Neural progenitor cell (in vitro differentiated cells): ENCODE measurements at regions not wholly inside any gene's neighbourhood (a gene's known extent, or its start where the extent isn't known, plus 50 kb on each side); places are given as distances from the start of the nearest gene placed in this dataset.

ENCODE experiments used
- DNase-seq: peaks from one replicate; pipeline ENCODE4 v3.0.0-alpha.2; 2016; ENCODE audit warnings: low spot score
- H2AFZ ChIP-seq: fragments of 200-600 bp; sonication (generic); replicated peaks from 2 replicates; pipeline ENCODE4 v1.6.1; 2016; ENCODE audit warnings: antibody characterized with exemption
- H3F3A ChIP-seq: fragments of 200-600 bp; sonication (generic); 2 replicates; pipeline ENCODE4 v1.6.1; 2016; ENCODE audit warnings: antibody characterized with exemption, low read depth
- H3K27ac ChIP-seq: fragments of 200-600 bp; sonication (generic); 2 replicates; pipeline ENCODE4 v1.5.1; 2016; ENCODE audit warnings: mild to moderate bottlenecking
- H3K27me3 ChIP-seq: fragments of 200-600 bp; sonication (generic); 2 replicates; pipeline ENCODE4 v1.6.1; 2016; ENCODE audit warnings: mild to moderate bottlenecking, moderate library complexity
- H3K36me3 ChIP-seq: fragments of 200-600 bp; sonication (generic); 2 replicates; pipeline ENCODE4 v1.5.1; 2016
- H3K4me1 ChIP-seq: fragments of 200-600 bp; sonication (generic); 2 replicates; pipeline ENCODE4 v1.6.1; 2016; ENCODE audit warnings: mixed run types
- H3K4me2 ChIP-seq: fragments of 200-600 bp; sonication (generic); 2 replicates; pipeline ENCODE4 v1.6.1; 2016
- H3K4me3 ChIP-seq: fragments of 200-600 bp; sonication (generic); 2 replicates; pipeline ENCODE4 v1.5.1; 2016
- H3K79me2 ChIP-seq: fragments of 200-600 bp; sonication (generic); 2 replicates; pipeline ENCODE4 v1.6.1; 2016; ENCODE audit warnings: low read depth
- H3K9ac ChIP-seq: fragments of 200-600 bp; sonication (generic); 2 replicates; pipeline ENCODE4 v1.6.1; 2016
- H3K9me3 ChIP-seq: fragments of 200-600 bp; sonication (generic); 2 replicates; pipeline ENCODE4 v1.5.1; 2016; ENCODE audit warnings: low read depth
- H4K20me1 ChIP-seq: fragments of 200-600 bp; sonication (generic); 2 replicates; pipeline ENCODE4 v1.6.1; 2016; ENCODE audit warnings: low read depth
- H3K27ac Mint-ChIP-seq: 3 replicates; pipeline ENCODE4 v1.8.0; 2021; ENCODE audit warnings: mixed read lengths
- H3K27me3 Mint-ChIP-seq: 2 replicates; pipeline ENCODE4 v1.8.0; 2022; ENCODE audit warnings: low read depth, mild to moderate bottlenecking, inconsistent platforms, moderate library complexity, mixed read lengths; ENCODE audit not compliant: insufficient read depth
- H3K36me3 Mint-ChIP-seq: 3 replicates; pipeline ENCODE4 v1.8.0; 2021; ENCODE audit warnings: mixed read lengths
- H3K4me1 Mint-ChIP-seq: 3 replicates; pipeline ENCODE4 v1.8.0; 2021; ENCODE audit warnings: mixed read lengths
- H3K4me3 Mint-ChIP-seq: 3 replicates; pipeline ENCODE4 v1.8.0; 2021; ENCODE audit warnings: mild to moderate bottlenecking, moderate library complexity, mixed read lengths
- H3K9me3 Mint-ChIP-seq: 3 replicates; pipeline ENCODE4 v1.8.0; 2020; ENCODE audit warnings: mixed read lengths
- CTCF ChIP-seq: fragments of 200-600 bp; sonication (generic); IDR thresholded peaks from 2 replicates; pipeline ENCODE4 v1.5.1; 2017; ENCODE audit warnings: antibody characterized with exemption, mild to moderate bottlenecking
- EZH2 ChIP-seq: fragments of 200-600 bp; sonication (generic); IDR thresholded peaks from 2 replicates; pipeline ENCODE4 v1.6.1; 2017; ENCODE audit warnings: antibody characterized with exemption, mild to moderate bottlenecking, moderate library complexity
- EZH2phosphoT487 ChIP-seq: fragments of 200-600 bp; sonication (generic); IDR thresholded peaks from 2 replicates; pipeline ENCODE4 v1.6.1; 2017; ENCODE audit warnings: antibody characterized with exemption

GRCh38 chr2:64319896-64320295 is 134.1 kb upstream of the LGALSL start:
- Histone ChIP-seq H4K20me1 (no peaks in the 10 kb centered on the region), H3K27me3 (no peaks in the 10 kb centered on the region), H3K9ac (no peak overlapping the region), H3K9me3 (no peaks in the 10 kb centered on the region), H3K4me1 (no peaks in the 10 kb centered on the region), H3K27ac (no peak overlapping the region), H3K79me2 (no peaks in the 10 kb centered on the region), H3F3A (no peaks in the 10 kb centered on the region), H3K4me2 (no peak overlapping the region), H2AFZ (no peak overlapping the region), H3K36me3 (no peaks in the 10 kb centered on the region), H3K4me3 (no peak overlapping the region)
- no peak for TF ChIP-seq EZH2
- no peak for TF ChIP-seq EZH2phosphoT487
- no peak for TF ChIP-seq CTCF
- H3K27me3 Mint-ChIP-seq: peaks cover 2% of the 10 kb centered on the region
- H3K4me3 Mint-ChIP-seq: no peak overlapping the region
- H3K4me1 Mint-ChIP-seq: peaks cover 3% of the 10 kb centered on the region
- H3K9me3 Mint-ChIP-seq: peaks cover 5% of the 10 kb centered on the region
- H3K36me3 Mint-ChIP-seq: peaks cover 2% of the 10 kb centered on the region
- no peak for DNase-seq
- no peak overlapping the region for H3K27ac Mint-ChIP-seq

- Mint-ChIP-seq H3K9me3 (peaks cover 5% of the 10 kb centered on the region), H3K27ac (no peak overlapping the region), H3K36me3 (peaks cover 2% of the 10 kb centered on the region), H3K27me3 (peaks cover 2% of the 10 kb centered on the region), H3K4me3 (peak overlapping the region; percentile 51), H3K4me1 (peaks cover 15% of the 10 kb centered on the region)
- H3K4me1 ChIP-seq: peaks cover 2% of the 10 kb centered on the region
- H3K4me3 ChIP-seq: no peak overlapping the region
- H2AFZ ChIP-seq: no peak overlapping the region
- H3K27me3 ChIP-seq: no peaks in the 10 kb centered on the region
- H3K9ac ChIP-seq: no peak overlapping the region
- H4K20me1 ChIP-seq: no peaks in the 10 kb centered on the region
- H3K4me2 ChIP-seq: no peak overlapping the region
- H3F3A ChIP-seq: no peaks in the 10 kb centered on the region
- DNase-seq: no peak
- no peak overlapping the region for H3K27ac ChIP-seq
- TF ChIP-seq CTCF (no peak), EZH2 (no peak), EZH2phosphoT487 (no peak)
- H3K9me3 ChIP-seq: no peaks in the 10 kb centered on the region
- no peaks in the 10 kb centered on the region for H3K79me2 ChIP-seq
- H3K36me3 ChIP-seq: no peaks in the 10 kb centered on the region
Observed at GRCh38 chr2:64322433-64322832, 131.5 kb upstream of the LGALSL start.

GRCh38 chr2:64323197-64323596 is 130.8 kb upstream of the LGALSL start:
- no peaks in the 10 kb centered on the region for H3K27me3 ChIP-seq
- no peaks in the 10 kb centered on the region for H3K79me2 ChIP-seq
- no peak overlapping the region for H2AFZ ChIP-seq
- H3F3A ChIP-seq: no peaks in the 10 kb centered on the region
- no peaks in the 10 kb centered on the region for H3K9me3 ChIP-seq
- Mint-ChIP-seq H3K36me3 (peaks cover 2% of the 10 kb centered on the region), H3K4me1 (peaks cover 21% of the 10 kb centered on the region), H3K4me3 (no peak overlapping the region), H3K27me3 (no peaks in the 10 kb centered on the region), H3K27ac (no peak overlapping the region), H3K9me3 (peaks cover 5% of the 10 kb centered on the region)
- no peak overlapping the region for H3K4me3 ChIP-seq
- H3K4me2 ChIP-seq: no peak overlapping the region
- no peak overlapping the region for H3K9ac ChIP-seq
- no peaks in the 10 kb centered on the region for H3K36me3 ChIP-seq
- H3K4me1 ChIP-seq: peaks cover 10% of the 10 kb centered on the region
- H3K27ac ChIP-seq: no peak overlapping the region
- DNase-seq: no peak
- no peaks in the 10 kb centered on the region for H4K20me1 ChIP-seq
- TF ChIP-seq EZH2 (no peak), CTCF (no peak), EZH2phosphoT487 (no peak)
